HG03342 (cell line): ENCODE measurements at regions not wholly inside any gene's neighbourhood (a gene's known extent, or its start where the extent isn't known, plus 50 kb on each side); places are given as distances from the start of the nearest gene placed in this dataset.
"Not testable (repeated sequence)": the region's sequence is repeated elsewhere in the genome, so short reads cannot be mapped to it uniquely, and the experiment has no call there.

ENCODE experiments used
- ATAC-seq: cut with Tn5 transposase; IDR thresholded peaks from one replicate; pipeline ENCODE4 v1.9.1; 2021; ENCODE audit warnings: mild to moderate bottlenecking, moderate library complexity; ENCODE audit not compliant: unreplicated experiment

GRCh38 chr14:105771261-105772226 is 245.2 kb downstream of the TMEM121 start:
- not testable (repeated sequence) for ATAC-seq

DNA sequence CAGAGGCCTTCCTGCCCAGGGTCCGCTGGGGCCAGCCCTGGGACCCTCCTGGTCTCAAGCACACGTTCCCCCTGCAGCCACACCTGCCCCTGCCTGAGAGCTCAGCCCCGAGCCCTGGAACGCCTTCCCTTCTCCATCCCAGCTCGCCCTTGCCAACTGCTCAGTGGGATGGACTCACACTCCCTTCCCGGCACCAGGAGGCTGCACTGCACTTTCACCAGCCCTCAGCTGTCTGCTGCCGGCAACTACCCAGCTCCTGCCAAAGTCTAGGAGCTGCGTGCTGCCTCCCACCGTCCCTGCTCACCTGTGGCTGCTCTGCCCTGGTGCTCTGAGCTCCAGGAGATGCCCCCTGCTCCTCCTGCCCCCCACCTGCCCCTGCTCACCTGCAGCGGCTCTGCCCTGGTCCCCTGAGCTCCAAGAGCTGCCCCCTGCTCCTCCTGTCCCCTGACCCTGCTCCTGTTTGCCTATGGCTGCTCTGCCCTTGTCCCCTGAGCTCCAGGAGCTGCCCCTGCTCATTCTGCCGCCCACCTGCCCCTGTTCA is 246.4 kb downstream of the TMEM121 start:
- not testable (repeated sequence) for ATAC-seq

DNA sequence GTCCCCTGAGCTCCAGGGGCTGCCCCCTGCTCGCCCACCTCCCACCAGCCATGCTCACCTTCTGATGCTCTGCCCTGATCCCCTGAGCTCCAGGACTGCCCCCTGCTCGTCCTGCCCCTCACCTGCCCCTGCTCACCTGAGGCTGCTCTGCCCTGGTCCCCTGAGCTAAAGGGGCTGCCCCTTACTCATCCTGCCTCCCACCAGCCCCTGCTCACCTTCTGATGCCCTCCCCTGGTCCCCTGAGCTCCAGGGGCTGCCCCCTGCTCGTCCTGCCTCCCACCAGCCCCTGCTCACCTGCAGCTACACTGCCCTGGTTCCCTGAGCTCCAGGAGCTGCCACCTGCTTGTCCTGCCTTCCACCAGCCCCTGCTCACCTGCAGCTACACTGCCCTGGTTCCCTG is 247.2 kb downstream of the TMEM121 start:
- no peak for ATAC-seq

DNA sequence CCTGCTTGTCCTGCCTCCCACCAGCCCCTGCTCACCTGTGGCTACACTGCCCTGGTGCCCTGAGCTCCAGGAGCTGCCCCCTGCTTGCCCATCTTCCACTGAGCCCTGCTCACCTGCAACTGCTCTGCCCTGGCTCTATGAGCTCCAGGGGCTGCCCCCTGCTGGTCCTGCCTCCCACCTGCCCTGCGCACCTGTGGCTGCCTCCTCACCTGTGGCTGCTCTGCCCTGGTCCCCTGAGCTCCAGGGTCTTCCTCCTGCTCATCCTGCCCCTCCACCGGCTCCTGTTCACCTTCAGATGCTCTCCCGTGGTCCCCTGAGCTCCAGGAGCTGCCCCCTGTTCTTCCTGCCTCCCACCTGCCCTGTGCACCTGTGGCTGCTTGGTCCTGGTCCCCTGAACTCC is 247.6 kb downstream of the TMEM121 start:
- ATAC-seq, result no peak

DNA sequence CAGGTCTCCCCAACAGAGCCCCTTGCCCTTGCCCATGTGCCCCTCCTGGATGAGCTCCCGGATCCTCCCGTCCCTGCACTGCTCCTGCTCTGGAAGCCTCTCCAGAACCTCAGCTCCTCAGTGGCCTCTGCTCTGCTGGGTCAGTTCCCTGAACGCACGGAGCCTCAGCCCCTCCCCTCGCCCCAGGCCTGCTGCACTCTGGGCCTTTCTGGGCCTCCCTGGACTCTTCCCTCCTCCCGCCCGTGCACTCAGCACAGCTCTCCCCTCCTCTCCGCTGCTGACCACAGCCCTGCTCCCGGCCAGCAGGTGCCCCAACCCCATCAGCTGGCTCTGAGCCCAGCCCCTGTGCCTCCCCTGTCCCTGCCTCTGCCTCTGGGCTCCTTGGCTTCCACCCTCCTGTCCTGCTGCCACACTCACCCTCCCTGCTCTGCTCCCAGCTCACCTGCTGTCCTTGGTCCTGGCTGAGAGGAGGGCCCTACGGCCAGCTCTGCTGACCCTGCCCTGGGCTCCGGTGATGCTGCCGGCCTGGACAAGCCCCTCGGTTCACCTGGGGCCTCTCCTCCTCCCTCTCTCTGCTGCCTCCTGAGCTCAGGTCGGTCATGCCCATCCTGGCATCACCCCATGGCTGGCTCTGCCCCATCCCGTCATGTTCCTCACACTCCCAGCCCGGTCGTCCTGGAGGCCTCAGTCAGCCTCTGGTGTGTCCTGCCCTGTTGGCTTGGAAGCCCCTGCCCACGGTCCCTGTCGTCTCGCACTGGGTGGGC is 248.4 kb downstream of the TMEM121 start:
- ATAC-seq, result not testable (repeated sequence)

DNA sequence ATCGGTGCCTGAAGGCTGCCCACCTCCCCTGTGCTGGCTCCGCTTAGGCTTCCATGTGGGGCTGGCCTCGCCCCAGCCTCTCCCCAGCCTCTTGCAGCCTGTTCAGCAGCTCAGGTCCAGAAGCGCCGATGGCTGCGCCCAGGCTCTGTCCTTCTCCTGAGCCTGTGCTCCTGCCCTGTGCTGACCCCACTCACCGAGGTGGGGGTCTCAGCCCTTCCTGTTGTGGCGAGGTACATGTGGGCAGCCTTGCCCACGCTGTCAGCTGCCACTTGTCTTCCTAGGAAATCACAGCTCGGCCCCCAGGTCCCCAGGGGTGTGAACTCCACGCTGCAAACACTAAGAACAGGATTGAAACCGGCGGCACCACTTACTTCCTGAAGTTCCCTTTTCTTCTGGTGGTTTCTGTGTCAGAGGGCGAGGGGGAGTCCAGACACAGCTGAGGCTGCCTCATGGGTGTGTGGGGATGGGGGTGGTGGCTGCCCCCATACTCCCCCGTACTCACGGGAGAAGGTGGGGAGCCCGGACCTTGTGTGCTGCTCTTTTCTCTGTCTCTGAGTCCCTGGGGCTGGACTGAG is 249.1 kb downstream of the TMEM121 start:
- not testable (repeated sequence) for ATAC-seq

DNA sequence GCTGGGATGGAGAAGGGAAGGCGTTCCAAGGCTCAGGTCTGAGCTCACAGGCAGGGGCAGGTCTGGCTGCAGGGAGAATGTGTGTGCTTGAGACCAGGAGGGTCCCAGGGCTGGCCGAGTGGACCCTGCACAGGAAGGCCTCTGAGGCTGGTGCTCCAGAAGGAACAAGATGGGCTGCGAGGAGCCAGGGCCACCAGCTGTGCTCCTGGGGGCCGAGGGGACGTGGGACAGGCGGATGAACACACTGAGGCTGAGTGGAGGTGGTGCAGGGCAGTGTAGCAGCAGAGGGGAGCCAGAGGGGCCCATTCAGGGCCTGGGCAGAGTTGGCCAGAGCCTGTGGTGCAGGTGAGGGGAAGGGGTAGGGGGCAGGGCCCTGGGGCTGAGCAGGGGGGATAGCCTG is 249.7 kb downstream of the TMEM121 start:
- not testable (repeated sequence) for ATAC-seq

- ATAC-seq, result no peak
Observed at GRCh38 chr14:105776924-105777323, 250.5 kb downstream of the TMEM121 start.

GRCh38 chr14:105783707-105784106 is 257.3 kb downstream of the TMEM121 start:
- ATAC-seq, result no peak

DNA sequence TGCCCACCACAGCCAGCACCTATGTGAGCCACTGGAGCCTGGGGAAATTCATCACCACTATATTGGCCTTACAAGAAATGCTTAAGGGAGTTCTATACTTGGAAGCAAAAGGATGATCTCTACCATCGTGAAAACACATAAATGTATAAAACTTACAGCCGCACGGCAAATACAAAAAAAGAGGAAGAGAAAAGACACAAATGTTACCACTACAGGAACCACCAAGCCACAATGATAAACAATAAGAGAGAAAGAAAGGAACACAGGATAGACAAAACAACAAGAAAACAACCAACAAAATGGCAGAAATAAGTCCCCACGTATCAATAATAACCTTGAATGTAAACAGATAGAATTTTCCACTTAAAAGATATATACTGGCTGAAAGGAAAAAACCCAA is 267.5 kb downstream of the TMEM121 start:
- ATAC-seq, result no peak

DNA sequence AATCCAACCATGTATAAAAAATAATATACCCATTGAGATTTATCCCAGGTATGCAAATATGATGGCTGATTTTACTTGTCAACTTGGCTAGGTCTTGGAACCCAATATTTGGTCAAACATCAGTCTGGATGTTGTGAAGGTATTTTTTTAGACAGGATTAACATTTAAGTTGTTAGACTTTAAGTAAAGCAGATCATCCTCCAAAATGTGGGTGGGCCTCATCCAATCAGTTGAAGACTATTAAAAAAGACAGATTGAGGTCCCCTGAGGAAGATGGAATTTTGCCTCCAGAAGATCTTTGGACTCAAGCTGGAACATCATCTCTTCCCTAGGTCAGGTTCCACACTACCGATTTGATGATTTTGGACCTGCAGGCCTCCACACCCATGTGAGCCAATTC is 271.2 kb downstream of the TMEM121 start:
- ATAC-seq, result no peak

DNA sequence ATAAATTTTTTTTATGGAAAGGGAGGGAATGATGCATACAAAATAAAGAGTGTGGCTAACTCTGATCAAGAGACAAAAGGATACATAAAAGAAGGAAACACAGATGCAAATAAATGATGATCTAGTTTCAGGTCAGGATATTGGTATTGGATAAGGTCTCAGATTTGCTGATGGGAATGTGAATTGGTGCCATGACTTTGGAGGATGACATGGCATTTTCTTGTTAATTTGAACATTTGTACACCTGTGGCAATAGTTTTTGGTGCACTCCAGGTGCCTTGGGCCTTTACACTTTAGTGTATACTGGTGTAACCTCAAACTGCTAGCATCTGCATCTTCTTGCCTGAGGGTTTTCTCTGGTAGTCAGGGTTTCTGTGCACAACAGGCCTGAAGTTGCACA is 279.3 kb downstream of the TMEM121 start:
- no peak for ATAC-seq

- ATAC-seq, result no peak
Observed at GRCh38 chr14:105806568-105806967, 280.2 kb downstream of the TMEM121 start.

GRCh38 chr14:105817971-105818711 is 291.8 kb downstream of the TMEM121 start:
- no peak for ATAC-seq

DNA sequence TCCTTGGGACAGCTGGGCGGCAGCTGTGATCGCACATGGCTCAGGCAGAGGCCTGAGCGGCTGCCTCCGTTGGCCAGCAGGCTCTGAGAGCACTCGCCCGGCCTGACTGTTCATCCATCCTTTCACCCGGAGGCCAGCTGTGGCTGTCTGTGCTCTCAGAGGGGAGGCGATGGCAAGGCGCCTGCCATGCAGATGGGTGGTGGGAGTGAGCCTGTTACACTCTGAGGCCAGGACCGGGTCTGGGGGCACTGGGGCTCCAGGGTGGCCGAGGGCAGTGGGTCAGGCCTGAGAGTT is 292.3 kb downstream of the TMEM121 start:
- ATAC-seq, result no peak

- no peak for ATAC-seq
Observed at GRCh38 chr14:105830171-105830570, 303.8 kb downstream of the TMEM121 start.

DNA sequence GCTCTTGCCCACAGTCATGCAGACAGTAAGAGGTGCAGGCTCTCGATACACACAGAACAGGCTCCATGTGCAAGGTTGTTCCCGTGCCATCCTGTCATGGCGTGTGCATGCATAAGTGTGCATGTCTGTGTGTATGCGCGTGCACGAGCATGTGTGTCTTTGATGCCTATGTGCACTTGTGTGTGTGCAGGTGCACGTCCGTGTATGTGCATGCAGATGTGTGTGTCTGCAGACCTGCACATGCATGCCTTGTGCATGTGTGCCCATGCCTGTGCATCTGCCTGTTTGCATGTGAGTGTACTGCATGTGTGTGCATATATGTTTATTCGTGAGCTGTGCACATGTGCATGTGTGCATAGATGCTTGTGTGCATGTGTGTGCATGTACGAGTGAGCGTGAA is 309.8 kb downstream of the TMEM121 start:
- ATAC-seq, result no peak

DNA sequence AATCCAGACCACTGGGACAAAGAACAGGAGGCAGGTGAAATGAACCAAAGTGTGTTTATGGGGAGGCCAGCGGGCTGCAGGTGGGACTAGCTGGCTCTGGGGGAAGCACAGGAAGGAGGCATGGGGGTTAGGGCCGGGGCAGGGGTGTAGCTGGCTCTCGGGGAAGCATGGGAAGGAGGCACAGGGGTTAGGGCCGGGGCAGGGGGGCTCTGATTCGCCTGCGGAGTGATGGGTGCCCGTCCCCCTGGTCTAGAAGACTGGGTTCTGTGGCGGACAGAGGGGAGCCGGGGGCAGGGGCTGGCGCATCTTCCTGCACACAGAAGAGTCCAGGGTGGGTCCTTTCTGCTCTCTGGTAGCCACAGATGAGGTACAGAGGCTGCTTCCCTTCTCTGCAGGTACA is 310.3 kb downstream of the TMEM121 start:
- no peak for ATAC-seq

DNA sequence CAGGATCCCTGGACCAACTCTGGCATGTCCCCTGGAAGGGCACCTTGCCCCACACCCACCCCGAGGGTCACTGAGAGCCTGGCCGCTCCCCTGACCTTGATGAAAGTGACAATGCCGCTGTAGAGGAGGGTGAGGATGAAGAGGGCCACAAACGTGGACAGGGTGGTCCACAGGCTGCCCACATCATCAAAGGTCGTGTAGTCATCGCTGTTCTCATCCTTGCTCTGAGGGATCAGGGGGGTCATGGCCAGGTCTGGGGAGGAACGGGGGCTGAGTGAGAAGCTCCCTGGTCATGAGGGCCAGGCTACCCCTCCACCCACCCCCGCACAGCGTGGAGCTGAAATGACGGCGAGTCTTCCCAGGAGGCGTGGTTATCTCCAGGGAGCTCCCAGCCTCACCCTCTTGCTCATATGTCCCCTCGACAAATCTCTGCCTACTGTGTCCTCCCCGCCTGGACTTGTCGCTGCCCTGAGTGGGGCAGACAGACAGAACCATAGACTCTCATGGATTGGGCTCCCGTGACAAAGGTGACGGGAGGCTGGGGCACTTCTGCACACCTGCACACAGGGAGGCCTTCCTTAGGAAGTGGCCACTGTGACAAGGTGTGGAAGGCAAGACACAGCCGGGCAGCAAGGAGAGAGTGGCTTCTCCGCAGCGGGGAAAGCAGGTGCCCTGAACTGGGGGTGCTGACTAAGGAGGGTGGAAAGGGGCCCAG is 311.1 kb downstream of the TMEM121 start:
- no peak for ATAC-seq

DNA sequence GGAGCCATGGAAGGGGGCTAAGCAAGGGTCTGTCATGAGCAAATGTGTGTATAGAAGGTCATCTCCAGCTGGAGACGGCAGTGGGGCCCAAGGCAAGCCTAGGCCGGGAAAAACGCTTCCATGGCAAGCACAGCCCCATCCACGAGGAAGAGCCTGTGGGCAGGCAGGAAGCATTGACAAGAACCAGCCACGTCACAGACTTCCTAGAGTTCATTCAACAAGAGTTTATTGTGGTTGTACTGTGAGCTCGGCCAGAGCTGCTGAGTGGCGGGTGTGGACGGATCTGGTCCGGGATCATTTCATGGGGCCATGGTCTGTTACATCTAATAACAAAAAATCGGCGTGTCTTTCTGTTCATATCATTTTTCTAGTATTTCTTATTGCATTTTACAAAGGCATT is 311.7 kb downstream of the TMEM121 start:
- no peak for ATAC-seq
